RCC 7860 (cell line): ENCODE measurements at regions not wholly inside any gene's neighbourhood (a gene's known extent, or its start where the extent isn't known, plus 50 kb on each side); places are given as distances from the start of the nearest gene placed in this dataset.

Experiments used
- DNase-seq: peaks from one replicate; pipeline ENCODE4 v3.0.0-alpha.2; 2015; ENCODE audit warnings: low spot score
- FAIRE-seq: peaks from 2 replicates; lab custom pipeline; 2012; peaks lifted over from hg19 to GRCh38; lab: Jason Lieb, UNC

GRCh38 chr6:104621396-104621795 lies 238.3 kb downstream of the HACE1 start:
- no peak for FAIRE-seq
- DNase-seq: no peak

DNA sequence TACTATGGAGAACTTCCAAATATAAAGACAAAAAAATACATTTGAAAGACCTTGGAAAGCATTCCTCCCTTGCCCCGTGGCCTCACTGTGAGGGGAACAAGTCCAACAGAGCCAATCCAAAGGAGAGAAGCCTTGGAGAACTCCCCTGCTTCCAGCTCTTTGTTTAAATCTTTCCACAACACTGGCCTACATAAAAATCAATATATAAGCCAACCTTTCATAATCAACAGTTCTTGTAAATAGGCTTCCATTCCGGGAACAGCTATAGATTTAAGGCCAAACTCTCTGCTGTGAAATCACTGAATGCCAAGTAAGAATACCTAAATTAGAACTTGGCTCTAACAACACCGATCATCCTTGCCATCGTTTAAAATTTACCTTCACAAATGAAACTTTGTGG lies 242.1 kb downstream of the HACE1 start:
- FAIRE-seq: no peak
- no peak for DNase-seq

- DNase-seq (no peak), FAIRE-seq (no peak)
Measured at GRCh38 chr6:104614394-104614793, 245.3 kb downstream of the HACE1 start.

DNA sequence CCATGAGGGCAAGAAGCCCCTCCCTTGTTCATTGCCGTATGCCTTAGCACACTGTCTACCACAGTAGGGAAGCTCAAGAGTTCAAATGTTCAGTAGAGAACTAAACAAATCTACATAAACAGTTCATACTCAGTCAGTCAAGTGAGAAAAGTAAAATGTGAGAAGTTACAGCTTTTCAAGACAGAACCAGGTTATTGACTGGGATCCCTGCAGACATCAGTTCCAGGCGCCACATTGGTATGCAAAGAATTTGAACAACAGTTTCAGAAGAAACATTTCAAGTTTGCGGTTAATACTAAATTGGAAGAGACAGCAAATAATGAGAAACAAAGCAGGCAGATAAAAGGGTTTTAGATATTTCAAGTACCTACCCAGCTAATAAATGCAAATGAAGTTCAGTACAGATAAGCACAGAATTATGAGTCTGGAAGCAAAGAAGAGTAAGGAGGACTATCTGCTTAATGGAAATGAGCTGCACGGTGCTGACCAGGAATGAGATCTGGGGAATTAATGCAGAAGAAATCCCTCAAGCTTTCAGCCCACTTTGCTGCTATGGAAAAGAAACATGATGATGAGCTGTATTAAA lies 246.2 kb downstream of the HACE1 start:
- FAIRE-seq: no peak
- no peak for DNase-seq

- FAIRE-seq (no peak), DNase-seq (no peak)
Measured at GRCh38 chr6:104612541-104612940, 247.2 kb downstream of the HACE1 start.

GRCh38 chr6:104608101-104608500 lies 251.6 kb downstream of the HACE1 start:
- DNase-seq: no peak
- no peak for FAIRE-seq

DNA sequence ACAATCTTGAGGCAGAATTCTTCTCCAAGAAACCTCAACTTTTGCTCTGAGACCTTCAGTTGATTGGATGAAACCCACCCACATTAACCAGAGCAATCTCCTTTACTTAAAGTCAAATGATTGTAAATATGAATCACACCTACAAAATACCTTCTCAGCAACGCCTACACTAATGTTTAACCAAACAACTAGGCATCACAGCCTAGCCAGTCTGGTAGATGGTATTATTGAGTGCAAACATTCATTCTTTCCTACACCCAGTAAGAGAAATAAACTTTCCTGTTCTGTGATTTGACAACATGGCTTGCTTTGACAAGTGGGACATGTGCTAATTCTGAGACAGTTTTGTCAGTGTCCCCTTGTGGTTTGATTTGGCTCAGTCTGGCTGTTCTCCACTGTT lies 252.2 kb downstream of the HACE1 start:
- no peak for DNase-seq
- no peak for FAIRE-seq

DNA sequence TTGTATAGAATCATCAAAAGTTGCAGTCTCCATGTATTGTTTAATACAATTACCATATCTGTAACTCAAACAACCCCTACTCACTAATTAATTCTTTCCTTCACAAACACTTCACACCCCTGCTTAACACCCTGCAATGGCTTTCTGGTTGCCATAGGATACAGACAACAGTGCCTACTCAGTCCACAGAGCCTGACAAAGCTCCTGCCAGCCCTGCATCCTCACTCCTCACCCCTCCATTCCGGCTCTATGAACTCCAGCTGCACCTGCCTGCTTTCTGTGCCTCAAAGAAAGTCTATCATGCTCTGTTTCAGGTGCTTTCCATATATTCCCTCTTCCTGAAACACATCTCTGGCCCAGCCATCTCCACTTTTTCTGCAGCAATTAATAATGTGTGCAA lies 253.4 kb downstream of the HACE1 start:
- DNase-seq (no peak), FAIRE-seq (no peak)

- DNase-seq (no peak), FAIRE-seq (no peak)
Measured at GRCh38 chr6:104604685-104605084, 255.0 kb downstream of the HACE1 start.

DNA sequence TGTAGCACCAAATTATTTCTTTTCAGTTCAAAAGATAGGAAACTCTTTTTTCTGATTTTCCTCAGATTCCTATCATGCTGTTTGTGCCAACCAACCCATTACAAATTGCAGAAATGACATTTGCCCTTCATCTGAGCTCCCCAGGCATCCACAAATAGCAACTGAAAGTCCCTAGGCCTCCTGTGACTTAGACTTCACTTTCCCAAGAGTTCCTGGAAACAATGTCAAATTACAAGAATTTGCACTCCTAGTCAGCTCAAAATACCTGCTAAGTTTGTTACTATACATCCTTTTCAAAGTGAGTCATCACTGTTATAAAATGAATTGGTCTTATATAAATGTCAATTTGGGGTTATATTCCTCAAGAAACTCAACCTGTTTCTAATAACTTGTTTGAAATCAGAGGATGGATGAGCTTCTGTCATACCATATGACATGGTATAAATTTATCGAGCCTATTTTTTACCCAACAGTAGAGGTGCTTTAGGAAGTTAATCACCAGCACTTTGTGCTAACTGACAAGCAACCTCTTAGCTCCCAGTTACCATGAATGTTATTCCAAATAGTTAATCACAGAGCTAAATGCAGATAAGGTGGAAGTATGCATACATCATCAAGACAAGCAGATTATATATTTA lies 256.5 kb downstream of the HACE1 start:
- DNase-seq: no peak
- no peak for FAIRE-seq

DNA sequence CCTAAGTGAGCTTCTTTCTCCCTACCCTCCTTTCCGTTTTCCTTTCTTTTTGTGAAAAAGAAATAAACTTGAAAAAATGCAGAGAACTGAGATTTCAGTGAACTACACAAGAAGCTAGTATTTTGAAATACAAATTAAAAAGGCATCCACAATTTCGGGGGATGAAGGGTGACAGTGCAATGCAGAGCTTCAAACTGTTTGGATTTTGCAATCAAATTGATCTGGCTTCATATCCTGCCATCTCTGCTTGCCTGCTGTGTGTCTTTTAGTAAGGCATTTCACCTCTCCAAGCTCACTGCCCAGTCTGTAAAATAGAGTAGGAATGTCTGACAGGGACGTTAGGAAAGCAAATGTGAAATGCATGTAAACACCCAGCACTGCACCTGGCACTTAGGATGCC lies 258.0 kb downstream of the HACE1 start:
- no peak for DNase-seq
- FAIRE-seq: no peak

GRCh38 chr6:104601131-104601651 lies 258.5 kb downstream of the HACE1 start:
- FAIRE-seq (no peak), DNase-seq (no peak)

DNA sequence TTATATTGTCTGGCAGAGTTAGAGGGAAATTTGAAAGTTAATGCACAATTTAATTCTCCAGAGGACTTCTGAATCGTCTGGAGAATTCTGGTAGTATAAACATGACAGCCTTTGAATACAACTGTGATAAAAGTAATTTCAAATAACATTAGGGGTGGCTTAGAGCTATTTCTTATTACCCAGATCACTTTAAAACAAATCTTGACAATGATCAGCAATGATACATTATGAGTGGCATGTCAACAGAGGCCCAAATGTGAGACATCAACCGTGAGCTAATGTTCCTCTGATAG lies 259.1 kb downstream of the HACE1 start:
- no peak for FAIRE-seq
- no peak for DNase-seq

- DNase-seq (no peak), FAIRE-seq (no peak)
Measured at GRCh38 chr6:104599821-104600638, 259.7 kb downstream of the HACE1 start.

- FAIRE-seq (no peak), DNase-seq (no peak)
Measured at GRCh38 chr6:104597541-104598050, 262.1 kb downstream of the HACE1 start.

GRCh38 chr6:104596091-104596490 lies 263.6 kb downstream of the HACE1 start:
- DNase-seq: no peak
- FAIRE-seq: no peak

DNA sequence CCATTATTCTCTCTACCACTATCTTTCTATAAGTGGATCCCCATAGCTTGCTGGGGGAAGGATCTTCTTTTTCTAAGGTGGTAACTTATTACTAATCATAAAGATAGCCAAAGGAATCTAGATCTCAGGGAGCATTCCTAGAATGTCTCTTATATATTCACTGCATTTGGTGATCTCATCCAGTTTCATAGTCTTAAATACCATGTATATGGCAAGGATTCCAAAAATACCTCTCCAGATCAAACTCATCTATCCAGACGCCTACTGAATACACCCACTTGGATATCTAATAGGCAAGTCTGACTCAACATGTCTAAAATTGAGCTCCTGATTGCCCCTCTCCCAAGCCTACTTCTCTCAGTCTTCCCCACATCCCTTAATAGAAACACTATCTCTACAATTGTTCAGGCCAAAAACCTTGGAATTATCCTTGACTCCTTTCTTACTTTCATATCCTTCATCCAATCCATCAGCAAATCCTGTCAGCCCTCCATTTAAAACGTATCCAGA lies 264.4 kb downstream of the HACE1 start:
- FAIRE-seq (no peak), DNase-seq (no peak)

DNA sequence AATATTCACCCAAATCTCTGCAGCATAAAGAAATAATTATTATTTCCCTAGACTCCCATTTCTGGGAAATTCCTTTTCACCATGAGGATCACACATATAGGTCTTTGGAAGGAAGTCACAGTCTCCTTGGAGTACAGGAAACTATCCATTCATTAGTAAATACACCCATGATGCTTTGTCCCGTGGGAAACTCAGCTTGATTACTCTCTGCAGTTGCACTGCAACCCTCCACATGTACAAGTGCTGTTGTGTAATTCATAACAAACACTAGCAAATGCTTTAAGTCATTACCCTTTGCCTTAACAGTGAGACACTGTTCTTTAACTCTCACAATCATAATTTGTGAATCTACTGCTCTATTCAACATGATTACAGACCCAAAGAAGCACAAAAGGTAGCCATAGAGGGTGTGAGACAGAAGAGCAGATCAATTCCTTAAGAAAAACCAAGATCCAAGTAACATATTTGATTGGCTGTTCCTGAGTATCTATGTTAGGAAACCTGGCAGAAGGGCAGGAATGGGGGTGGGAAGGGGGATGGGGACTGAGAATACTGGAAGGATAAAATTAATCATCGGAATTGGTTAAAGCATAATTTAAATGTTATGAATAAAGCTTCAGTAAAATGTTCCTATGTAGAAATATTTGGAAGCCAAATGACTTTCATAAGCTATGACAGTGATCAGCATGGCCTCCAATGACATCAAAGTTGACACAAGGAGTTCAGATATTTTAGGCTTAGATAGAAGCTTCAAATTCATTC lies 268.0 kb downstream of the HACE1 start:
- DNase-seq (no peak), FAIRE-seq (no peak)

- no peak for DNase-seq
- no peak for FAIRE-seq
Measured at GRCh38 chr6:104589940-104590339, 269.8 kb downstream of the HACE1 start.

GRCh38 chr6:104585646-104586045 lies 274.1 kb downstream of the HACE1 start:
- FAIRE-seq: no peak
- DNase-seq: no peak

GRCh38 chr6:104580452-104580851 lies 279.3 kb downstream of the HACE1 start:
- FAIRE-seq: no peak
- no peak for DNase-seq
